RWPE2 (cell line): ENCODE measurements at regions not wholly inside any gene's neighbourhood (a gene's known extent, or its start where the extent isn't known, plus 50 kb on each side); places are given as distances from the start of the nearest gene placed in this dataset.

Experiments
- ATAC-seq: fragments of 200-7000 bp; cut with Tn5 transposase; 3 replicates; pipeline ENCODE4 v1.9.1; 2021; ENCODE audit warnings: low read depth
- DNase-seq: peaks from one replicate; pipeline ENCODE4 v3.0.0-alpha.2; 2020; ENCODE audit warnings: low spot score
- H3K27ac ChIP-seq: fragments of 450-650 bp; 2 replicates; pipeline ENCODE4 v1.5.1; 2017; ENCODE audit warnings: mild to moderate bottlenecking; ENCODE audit not compliant: poor library complexity, severe bottlenecking
- H3K27me3 ChIP-seq: fragments of 250-450 bp; sonication (Bioruptor Pico); 2 replicates; pipeline ENCODE4 v1.5.1; 2021; ENCODE audit warnings: mild to moderate bottlenecking, moderate library complexity; ENCODE audit not compliant: insufficient read depth, poor library complexity, severe bottlenecking
- H3K36me3 ChIP-seq: fragments of 250-450 bp; sonication (Bioruptor Pico); 2 replicates; pipeline ENCODE4 v1.5.1; 2020; ENCODE audit warnings: low read depth, mild to moderate bottlenecking, moderate library complexity
- H3K4me1 ChIP-seq: fragments of 250-450 bp; sonication (Bioruptor Pico); 2 replicates; pipeline ENCODE4 v1.5.1; 2021; ENCODE audit warnings: mild to moderate bottlenecking, moderate library complexity; ENCODE audit not compliant: insufficient read depth, poor library complexity, severe bottlenecking
- H3K4me3 ChIP-seq: fragments of 250-450 bp; sonication (Bioruptor Pico); 2 replicates; pipeline ENCODE4 v1.5.1; 2021; ENCODE audit warnings: mild to moderate bottlenecking, moderate library complexity; ENCODE audit not compliant: severe bottlenecking
- H3K9me3 ChIP-seq: fragments of 250-450 bp; sonication (Bioruptor Pico); 2 replicates; pipeline ENCODE4 v1.5.1; 2021; ENCODE audit warnings: mild to moderate bottlenecking, moderate library complexity; ENCODE audit not compliant: severe bottlenecking
- TF ChIP-seq, protein P1 (sequence below): fragments of 450-650 bp; IDR thresholded peaks from one replicate; pipeline ENCODE4 v1.5.1; 2017; ENCODE audit warnings: mild to moderate bottlenecking, moderate library complexity; ENCODE audit not compliant: poor library complexity, severe bottlenecking

DNA sequence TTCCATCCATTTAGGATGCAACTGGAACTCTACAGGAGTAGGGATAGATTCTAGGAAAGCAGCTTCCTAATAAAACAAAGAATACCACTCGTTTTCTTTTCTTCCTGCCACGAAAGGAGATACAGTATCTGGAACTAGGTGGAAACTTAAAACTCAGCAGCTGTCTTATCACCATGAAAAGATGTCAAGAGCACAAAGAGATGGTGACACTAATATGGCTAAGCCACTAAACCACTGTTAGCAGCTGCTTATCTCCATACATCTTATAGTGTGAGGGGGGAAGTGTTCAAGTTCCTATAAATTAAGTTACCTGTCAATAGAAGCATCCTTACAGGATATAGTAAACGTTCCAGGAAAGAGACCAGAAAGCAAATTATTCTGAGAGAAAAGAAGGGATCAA lies 162.5 kb downstream of the TYW3 start:
- no peaks in the 10 kb centered on the region for H3K27me3 ChIP-seq
- H3K9me3 ChIP-seq = no peaks in the 10 kb centered on the region
- no peaks in the 10 kb centered on the region for H3K4me1 ChIP-seq
- no peak overlapping the region for H3K4me3 ChIP-seq
- ATAC-seq (no peak), DNase-seq (no peak)
- no peaks in the 10 kb centered on the region for H3K36me3 ChIP-seq
- TF ChIP-seq, protein P1, sequence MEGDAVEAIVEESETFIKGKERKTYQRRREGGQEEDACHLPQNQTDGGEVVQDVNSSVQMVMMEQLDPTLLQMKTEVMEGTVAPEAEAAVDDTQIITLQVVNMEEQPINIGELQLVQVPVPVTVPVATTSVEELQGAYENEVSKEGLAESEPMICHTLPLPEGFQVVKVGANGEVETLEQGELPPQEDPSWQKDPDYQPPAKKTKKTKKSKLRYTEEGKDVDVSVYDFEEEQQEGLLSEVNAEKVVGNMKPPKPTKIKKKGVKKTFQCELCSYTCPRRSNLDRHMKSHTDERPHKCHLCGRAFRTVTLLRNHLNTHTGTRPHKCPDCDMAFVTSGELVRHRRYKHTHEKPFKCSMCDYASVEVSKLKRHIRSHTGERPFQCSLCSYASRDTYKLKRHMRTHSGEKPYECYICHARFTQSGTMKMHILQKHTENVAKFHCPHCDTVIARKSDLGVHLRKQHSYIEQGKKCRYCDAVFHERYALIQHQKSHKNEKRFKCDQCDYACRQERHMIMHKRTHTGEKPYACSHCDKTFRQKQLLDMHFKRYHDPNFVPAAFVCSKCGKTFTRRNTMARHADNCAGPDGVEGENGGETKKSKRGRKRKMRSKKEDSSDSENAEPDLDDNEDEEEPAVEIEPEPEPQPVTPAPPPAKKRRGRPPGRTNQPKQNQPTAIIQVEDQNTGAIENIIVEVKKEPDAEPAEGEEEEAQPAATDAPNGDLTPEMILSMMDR = no peak
- H3K27ac ChIP-seq = no peak overlapping the region

DNA sequence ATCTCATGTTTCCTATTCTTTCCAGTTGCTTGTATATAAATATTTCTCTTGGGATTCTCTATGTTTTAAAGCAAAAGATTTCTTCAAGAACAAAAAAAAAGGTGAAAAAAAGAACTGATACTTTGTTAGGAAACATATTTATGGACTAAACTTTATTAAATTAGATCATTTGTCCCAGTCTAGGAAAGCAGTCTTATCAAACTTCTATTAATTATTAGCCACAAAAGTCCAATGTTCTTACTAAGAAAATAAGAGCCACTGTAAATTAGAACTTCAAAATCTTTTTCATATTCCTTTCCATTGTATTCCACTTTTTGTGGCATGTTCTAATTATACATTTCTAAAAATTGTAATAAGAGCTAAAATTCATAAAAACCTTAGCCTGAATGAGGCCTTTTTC lies 175.2 kb downstream of the TYW3 start:
- Histone ChIP-seq H3K4me3 (no peak overlapping the region), H3K27ac (no peak overlapping the region), H3K36me3 (no peaks in the 10 kb centered on the region), H3K9me3 (no peaks in the 10 kb centered on the region), H3K27me3 (no peaks in the 10 kb centered on the region), H3K4me1 (no peaks in the 10 kb centered on the region)
- DNase-seq = no peak
- no peak for ATAC-seq
- TF ChIP-seq, protein P1 = no peak

DNA sequence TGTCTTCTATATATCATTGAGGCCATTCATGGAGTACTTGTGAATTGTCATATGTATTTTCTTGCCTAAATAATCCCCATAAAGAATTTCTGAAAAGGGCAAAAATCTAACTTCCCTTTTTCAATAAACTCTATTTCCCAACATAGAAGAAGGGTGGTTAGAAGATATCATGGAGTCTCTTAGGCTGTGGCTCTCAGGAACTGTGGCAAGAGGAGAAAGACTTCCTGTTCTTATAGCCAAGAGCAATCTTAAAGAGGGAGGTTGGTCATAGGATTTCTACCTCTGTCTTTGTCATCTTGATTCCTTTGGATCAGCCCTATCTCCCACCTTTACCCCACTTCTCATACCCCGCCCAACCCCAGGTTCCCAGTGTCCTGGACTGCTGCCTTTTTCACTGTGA lies 175.8 kb downstream of the TYW3 start:
- H3K4me3 ChIP-seq = no peak overlapping the region
- H3K9me3 ChIP-seq = no peaks in the 10 kb centered on the region
- H3K27ac ChIP-seq = no peak overlapping the region
- TF ChIP-seq, protein P1 = no peak
- H3K36me3 ChIP-seq = no peaks in the 10 kb centered on the region
- H3K4me1 ChIP-seq = no peaks in the 10 kb centered on the region
- ATAC-seq (no peak), DNase-seq (no peak)
- H3K27me3 ChIP-seq = no peaks in the 10 kb centered on the region

DNA sequence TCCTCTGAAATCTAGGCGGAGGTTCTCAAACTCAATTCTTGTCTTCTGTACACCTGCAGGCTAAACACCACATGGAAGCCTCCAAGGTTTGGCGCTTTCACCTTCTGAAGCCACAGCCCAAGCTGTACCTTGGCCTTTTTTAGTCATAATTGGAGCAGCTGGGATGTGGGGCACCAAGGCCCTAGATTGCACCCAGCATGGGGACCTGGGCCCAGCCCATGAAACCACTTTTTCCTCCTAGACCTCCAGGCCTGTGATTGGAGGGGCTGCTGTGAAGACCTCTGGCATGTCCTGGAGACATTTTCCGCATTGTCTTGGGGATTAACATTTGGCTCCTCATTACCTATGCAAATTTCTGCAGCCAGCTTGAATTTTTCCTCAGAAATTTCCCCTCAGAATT lies 181.0 kb downstream of the TYW3 start:
- Histone ChIP-seq H3K4me3 (no peak overlapping the region), H3K4me1 (no peaks in the 10 kb centered on the region), H3K27ac (no peak overlapping the region), H3K36me3 (no peaks in the 10 kb centered on the region), H3K9me3 (no peaks in the 10 kb centered on the region), H3K27me3 (no peaks in the 10 kb centered on the region)
- ATAC-seq = no peak
- TF ChIP-seq, protein P1 = no peak
- DNase-seq = no peak

DNA sequence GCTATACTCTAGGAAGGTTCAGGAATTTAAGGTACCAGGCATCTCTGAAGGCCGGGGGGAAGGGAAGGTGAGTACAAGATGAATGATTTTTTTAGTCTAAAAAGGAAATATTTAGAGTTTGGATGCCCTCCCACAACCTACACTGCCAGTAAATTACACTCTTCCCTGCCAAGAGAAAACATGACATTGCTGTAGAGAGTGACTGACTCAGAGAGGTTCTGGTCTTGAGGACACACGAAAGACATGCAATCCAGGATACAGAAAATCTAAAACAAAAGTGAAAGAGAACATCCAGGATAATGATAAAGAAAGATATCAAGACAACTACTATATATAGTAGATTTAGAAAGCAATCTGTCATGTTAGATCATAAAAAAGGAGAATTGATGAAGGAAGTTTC lies 200.5 kb downstream of the TYW3 start:
- no peak for DNase-seq
- no peaks in the 10 kb centered on the region for H3K27me3 ChIP-seq
- ATAC-seq = no peak
- H3K36me3 ChIP-seq = no peaks in the 10 kb centered on the region
- H3K27ac ChIP-seq = no peak overlapping the region
- H3K4me1 ChIP-seq = no peaks in the 10 kb centered on the region
- H3K4me3 ChIP-seq = no peak overlapping the region
- TF ChIP-seq, protein P1 = no peak
- no peaks in the 10 kb centered on the region for H3K9me3 ChIP-seq
